SU-DHL-6 (cell line): ENCODE measurements at regions not wholly inside any gene's neighbourhood (a gene's known extent, or its start where the extent isn't known, plus 50 kb on each side); places are given as distances from the start of the nearest gene placed in this dataset.

ENCODE experiments used
- EZH2phosphoT487 ChIP-seq: fragments of 200-600 bp; sonication (generic), shearing (Covaris generic); conservative IDR thresholded peaks from 2 replicates; pipeline ENCODE4 v1.6.1; 2018; ENCODE audit warnings: mild to moderate bottlenecking, antibody characterized with exemption, low read length, moderate library complexity, mixed read lengths
- TF ChIP-seq, protein P1 (sequence below): fragments of 200-600 bp; sonication (generic); IDR thresholded peaks from one replicate; pipeline ENCODE4 v1.5.1; 2017; ENCODE audit warnings: antibody characterized with exemption, mild to moderate bottlenecking, low read length, moderate library complexity; ENCODE audit not compliant: insufficient read depth, poor library complexity, severe bottlenecking

DNA sequence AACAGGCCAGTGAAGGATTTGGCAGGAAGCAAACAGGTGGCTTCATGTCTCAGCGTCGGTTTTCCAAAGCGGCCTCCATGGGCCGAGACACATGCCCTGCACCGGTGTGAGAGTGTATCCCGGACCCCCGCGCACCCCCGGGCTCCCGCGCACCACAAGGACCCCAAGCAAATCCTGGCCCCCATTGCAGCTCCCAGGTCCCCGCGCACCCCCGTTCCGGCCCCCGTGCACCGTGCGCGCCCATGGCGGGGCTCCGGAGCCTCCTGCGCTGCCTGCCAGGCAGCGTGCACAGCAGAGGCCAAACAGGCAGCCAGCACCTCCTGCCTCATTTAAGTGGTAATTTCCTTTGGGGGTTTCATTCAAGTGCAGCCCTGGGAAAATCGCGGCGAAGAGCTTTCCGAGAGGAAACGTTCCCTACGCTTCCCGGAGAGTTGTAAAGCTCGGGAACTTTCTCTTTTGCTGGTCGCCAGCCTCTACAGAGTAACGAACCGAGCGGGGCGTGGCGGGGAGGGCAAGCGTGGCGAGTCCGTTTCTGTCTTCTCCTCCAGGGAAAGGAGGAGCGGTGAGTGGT, 145.5 kb upstream of the SLC24A2 start:
- TF ChIP-seq, protein P1, sequence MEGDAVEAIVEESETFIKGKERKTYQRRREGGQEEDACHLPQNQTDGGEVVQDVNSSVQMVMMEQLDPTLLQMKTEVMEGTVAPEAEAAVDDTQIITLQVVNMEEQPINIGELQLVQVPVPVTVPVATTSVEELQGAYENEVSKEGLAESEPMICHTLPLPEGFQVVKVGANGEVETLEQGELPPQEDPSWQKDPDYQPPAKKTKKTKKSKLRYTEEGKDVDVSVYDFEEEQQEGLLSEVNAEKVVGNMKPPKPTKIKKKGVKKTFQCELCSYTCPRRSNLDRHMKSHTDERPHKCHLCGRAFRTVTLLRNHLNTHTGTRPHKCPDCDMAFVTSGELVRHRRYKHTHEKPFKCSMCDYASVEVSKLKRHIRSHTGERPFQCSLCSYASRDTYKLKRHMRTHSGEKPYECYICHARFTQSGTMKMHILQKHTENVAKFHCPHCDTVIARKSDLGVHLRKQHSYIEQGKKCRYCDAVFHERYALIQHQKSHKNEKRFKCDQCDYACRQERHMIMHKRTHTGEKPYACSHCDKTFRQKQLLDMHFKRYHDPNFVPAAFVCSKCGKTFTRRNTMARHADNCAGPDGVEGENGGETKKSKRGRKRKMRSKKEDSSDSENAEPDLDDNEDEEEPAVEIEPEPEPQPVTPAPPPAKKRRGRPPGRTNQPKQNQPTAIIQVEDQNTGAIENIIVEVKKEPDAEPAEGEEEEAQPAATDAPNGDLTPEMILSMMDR: no peak
- TF ChIP-seq EZH2phosphoT487: no peak
